ENCODE measurements at regions not wholly inside any gene's neighbourhood (a gene's known extent, or its start where the extent isn't known, plus 50 kb on each side); places are given as distances from the start of the nearest gene placed in this dataset.
"Not testable (repeated sequence)": the region's sequence is repeated elsewhere in the genome, so short reads cannot be mapped to it uniquely, and the experiment has no call there.

- Histone ChIP-seq H3K4me1 (ENCODE audit: control insufficient read depth, insufficient read depth, low read length) (peaks cover 53% of the 10 kb centered on the region), H3K9me3 (replicated peaks; ENCODE audit: low read length) (peaks cover 7% of the 10 kb centered on the region)
Observed at GRCh38 chr12:124653169-124653931, 85.9 kb upstream of the NCOR2 start.

GRCh38 chr12:124652661-124653060 is 85.2 kb upstream of the NCOR2 start:
- no peaks in the 10 kb centered on the region for H3K27me3 ChIP-seq (ENCODE audit: control insufficient read depth, insufficient read depth, low read length)
- H3K4me3 ChIP-seq (ENCODE audit: low read length), result no peak overlapping the region
- no peaks in the 10 kb centered on the region for H3K36me3 ChIP-seq (ENCODE audit: insufficient read depth, low read length)
- peaks cover 53% of the 10 kb centered on the region for H3K4me1 ChIP-seq (ENCODE audit: control insufficient read depth, insufficient read depth, low read length)
- H3K9ac ChIP-seq (ENCODE audit: low read depth, low read length), result no peak overlapping the region
- peaks cover 7% of the 10 kb centered on the region for H3K9me3 ChIP-seq (replicated peaks; ENCODE audit: low read length)
- H3K4me2 ChIP-seq (ENCODE audit: low read length), result no peak overlapping the region

More at GRCh38 chr12:124653169-124653931, 85.9 kb upstream of the NCOR2 start:
- Histone ChIP-seq H3K4me2 (ENCODE audit: low read length) (peak overlapping the region; percentile 45), H3K36me3 (ENCODE audit: insufficient read depth, low read length) (no peaks in the 10 kb centered on the region), H3K9ac (ENCODE audit: low read depth, low read length) (no peak overlapping the region), H3K27me3 (ENCODE audit: control insufficient read depth, insufficient read depth, low read length) (no peaks in the 10 kb centered on the region), H3K4me3 (ENCODE audit: low read length) (no peak overlapping the region)

DNA sequence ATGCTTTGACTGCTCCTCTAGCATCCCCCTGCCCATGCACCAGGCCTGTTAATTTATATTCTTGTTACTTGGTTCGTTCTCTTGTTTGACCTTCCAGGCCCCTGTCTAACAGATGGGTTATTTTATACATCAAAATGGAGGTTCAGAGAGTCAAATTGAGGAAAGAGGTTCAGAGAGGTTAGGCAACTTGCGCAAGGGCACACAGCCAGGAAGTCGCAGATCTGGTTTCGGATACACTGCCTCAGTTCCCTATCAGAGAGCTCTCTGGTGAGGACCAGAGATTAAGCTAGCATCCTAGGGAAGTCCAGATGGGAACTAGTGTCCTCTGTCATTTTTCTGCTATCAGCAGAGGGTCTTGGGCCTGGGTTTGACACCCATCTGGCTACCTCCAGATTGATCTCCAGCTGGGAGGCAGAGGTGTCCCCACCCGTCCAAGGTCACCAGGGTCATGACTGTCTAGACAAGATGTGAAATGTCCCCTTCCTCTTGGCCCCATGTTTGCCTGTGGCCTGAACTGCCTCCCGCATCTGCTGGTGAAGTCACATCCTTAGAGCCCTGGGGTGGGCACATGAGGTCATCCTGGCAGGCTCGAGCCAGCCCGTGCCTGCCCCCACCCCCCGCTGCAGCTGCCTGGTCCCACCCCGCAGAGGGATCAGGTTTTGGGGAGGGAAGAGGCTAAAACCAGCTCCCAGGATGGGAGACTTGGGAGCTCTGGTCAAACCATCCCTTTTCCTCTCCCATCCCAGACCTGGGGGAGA is 84.3 kb upstream of the NCOR2 start:
- Histone ChIP-seq H3K27me3 (ENCODE audit: control insufficient read depth, insufficient read depth, low read length) (no peaks in the 10 kb centered on the region), H3K4me1 (ENCODE audit: control insufficient read depth, insufficient read depth, low read length) (peaks cover 53% of the 10 kb centered on the region), H3K36me3 (ENCODE audit: insufficient read depth, low read length) (no peaks in the 10 kb centered on the region), H3K9ac (ENCODE audit: low read depth, low read length) (no peak overlapping the region), H3K4me3 (ENCODE audit: low read length) (no peak overlapping the region), H3K4me2 (ENCODE audit: low read length) (no peak overlapping the region), H3K9me3 (replicated peaks; ENCODE audit: low read length) (peaks cover 7% of the 10 kb centered on the region)

GRCh38 chr12:124650912-124651311 is 83.5 kb upstream of the NCOR2 start:
- no peaks in the 10 kb centered on the region for H3K36me3 ChIP-seq (ENCODE audit: insufficient read depth, low read length)
- H3K27me3 ChIP-seq (ENCODE audit: control insufficient read depth, insufficient read depth, low read length), result no peaks in the 10 kb centered on the region
- H3K4me3 ChIP-seq (ENCODE audit: low read length), result no peak overlapping the region
- H3K9ac ChIP-seq (ENCODE audit: low read depth, low read length), result no peak overlapping the region
- no peak overlapping the region for H3K4me2 ChIP-seq (ENCODE audit: low read length)
- peaks cover 7% of the 10 kb centered on the region for H3K9me3 ChIP-seq (replicated peaks; ENCODE audit: low read length)
- H3K4me1 ChIP-seq (ENCODE audit: control insufficient read depth, insufficient read depth, low read length), result peaks cover 46% of the 10 kb centered on the region

DNA sequence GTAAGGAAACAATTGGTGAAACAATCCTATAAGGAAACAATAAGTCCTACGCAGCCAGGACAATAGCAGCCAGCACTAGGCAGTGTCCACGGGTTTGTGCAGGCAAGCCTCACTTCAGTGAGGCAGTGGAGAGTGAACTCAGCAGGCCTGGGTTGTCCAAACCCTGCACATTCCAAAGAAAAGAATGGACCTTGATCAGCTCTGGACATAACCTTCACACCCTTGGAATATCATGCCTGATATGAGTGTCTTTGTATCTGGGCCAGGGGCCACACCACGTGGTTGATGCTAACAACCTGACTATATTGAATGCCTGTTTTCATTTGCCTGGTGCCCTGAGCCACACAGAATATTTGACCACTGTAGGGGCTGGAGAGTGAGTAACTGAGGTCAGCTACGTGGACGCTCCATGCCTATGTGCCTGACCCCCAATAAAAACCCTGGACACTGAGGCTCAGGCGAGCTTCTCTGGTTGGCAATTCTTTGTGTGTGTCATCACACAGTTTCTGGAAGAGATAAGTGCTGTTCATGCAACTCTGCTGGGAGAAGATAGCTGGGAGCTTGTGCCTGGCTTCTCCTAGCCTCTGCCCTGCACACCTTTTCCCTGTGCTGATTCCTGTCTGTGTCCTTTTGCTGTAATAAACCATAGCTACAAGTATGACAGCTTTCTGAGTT is 81.4 kb upstream of the NCOR2 start:
- peaks cover 3% of the 10 kb centered on the region for H3K27me3 ChIP-seq (ENCODE audit: control insufficient read depth, insufficient read depth, low read length)
- peaks cover 7% of the 10 kb centered on the region for H3K9me3 ChIP-seq (replicated peaks; ENCODE audit: low read length)
- H3K9ac ChIP-seq (ENCODE audit: low read depth, low read length), result no peak overlapping the region
- H3K4me3 ChIP-seq (ENCODE audit: low read length), result no peak overlapping the region
- H3K36me3 ChIP-seq (ENCODE audit: insufficient read depth, low read length), result no peaks in the 10 kb centered on the region
- peaks cover 29% of the 10 kb centered on the region for H3K4me1 ChIP-seq (ENCODE audit: control insufficient read depth, insufficient read depth, low read length)
- no peak overlapping the region for H3K4me2 ChIP-seq (ENCODE audit: low read length)

GRCh38 chr12:124647316-124647715 is 79.9 kb upstream of the NCOR2 start:
- no peak overlapping the region for H3K9ac ChIP-seq (ENCODE audit: low read depth, low read length)
- peaks cover 7% of the 10 kb centered on the region for H3K9me3 ChIP-seq (replicated peaks; ENCODE audit: low read length)
- no peaks in the 10 kb centered on the region for H3K36me3 ChIP-seq (ENCODE audit: insufficient read depth, low read length)
- H3K4me3 ChIP-seq (ENCODE audit: low read length), result no peak overlapping the region
- peaks cover 13% of the 10 kb centered on the region for H3K4me1 ChIP-seq (ENCODE audit: control insufficient read depth, insufficient read depth, low read length)
- H3K27me3 ChIP-seq (ENCODE audit: control insufficient read depth, insufficient read depth, low read length), result peaks cover 3% of the 10 kb centered on the region
- H3K4me2 ChIP-seq (ENCODE audit: low read length), result no peak overlapping the region

DNA sequence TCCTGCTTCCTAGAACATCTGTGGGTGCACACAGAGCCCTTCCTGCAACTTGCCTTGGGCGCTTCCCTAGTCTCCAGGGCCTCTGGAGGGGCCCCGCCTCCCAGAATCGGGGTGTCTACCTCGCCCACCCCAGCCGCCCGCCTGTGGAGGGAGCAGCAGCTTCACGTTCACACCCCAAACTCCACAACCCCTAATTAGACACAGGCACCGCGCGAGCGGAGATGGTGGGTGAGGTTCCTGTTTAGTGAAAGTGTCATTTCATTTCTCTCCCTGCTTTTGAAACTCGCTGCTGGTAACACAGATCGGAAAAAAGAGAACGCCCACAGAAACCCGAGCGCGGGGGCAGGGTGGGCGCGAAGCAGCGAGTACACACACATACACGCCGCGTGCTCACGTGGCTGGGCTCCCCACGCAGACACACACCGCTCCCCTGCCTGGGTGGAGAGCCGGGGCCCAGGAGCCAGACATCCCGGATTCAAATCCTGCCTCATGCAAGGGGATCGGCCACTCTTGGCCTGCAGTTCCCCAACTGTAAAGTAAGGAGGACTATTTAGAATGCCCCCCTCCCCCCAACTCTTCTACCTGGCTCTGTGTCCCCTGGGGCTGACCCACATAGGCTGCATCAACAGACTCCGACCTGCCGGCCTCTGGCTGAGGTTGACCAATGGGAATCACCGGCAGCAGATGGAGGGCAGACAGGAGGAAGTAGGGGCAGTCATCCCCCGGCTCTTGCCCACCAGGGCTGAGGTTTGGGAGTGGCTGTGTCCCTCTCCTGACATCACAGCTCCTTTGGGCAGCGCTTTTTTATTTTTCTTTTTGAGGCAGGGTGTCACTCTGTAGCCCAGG is 79.2 kb upstream of the NCOR2 start:
- H3K9ac ChIP-seq (ENCODE audit: low read depth, low read length), result no peak overlapping the region

DNA sequence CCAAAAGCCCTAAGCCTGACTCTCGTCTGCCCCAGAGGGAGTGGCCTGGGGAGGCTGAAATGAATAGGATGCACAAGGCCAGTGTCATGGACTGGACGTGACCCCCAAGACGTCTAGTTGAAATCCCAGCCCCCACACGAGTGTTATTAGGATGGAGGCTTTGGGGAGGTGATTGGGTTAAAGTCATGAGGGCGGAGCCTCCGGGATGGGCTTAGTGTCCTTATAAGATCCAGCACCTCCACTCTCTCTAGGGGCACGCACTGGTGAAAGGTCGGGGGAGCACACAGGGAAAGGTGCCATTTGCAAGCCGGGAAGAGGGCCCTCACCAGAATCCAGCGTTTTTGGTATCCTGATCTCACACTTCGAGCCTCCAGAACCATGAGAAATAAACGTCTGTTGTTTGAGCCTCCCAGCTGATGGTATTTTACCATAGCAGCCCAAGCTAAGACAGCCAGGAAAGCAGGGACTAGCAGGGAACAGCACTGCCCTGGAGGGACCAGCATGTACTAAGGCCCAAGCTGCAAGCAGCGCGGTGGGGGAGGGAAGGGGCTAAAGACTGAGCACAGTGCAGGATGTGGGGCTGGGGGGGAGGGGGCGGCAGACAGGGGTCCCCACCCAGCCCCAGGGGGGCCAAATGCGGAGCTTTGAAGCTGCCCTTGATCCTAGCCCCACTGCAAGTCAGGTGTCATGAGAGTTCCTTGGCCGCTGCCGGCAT is 78.3 kb upstream of the NCOR2 start:
- Histone ChIP-seq H3K4me2 (ENCODE audit: low read length) (no peak overlapping the region), H3K27me3 (ENCODE audit: control insufficient read depth, insufficient read depth, low read length) (peaks cover 3% of the 10 kb centered on the region), H3K9ac (ENCODE audit: low read depth, low read length) (no peak overlapping the region), H3K4me1 (ENCODE audit: control insufficient read depth, insufficient read depth, low read length) (peaks cover under 1% of the 10 kb centered on the region), H3K4me3 (ENCODE audit: low read length) (no peak overlapping the region), H3K36me3 (ENCODE audit: insufficient read depth, low read length) (no peaks in the 10 kb centered on the region), H3K9me3 (replicated peaks; ENCODE audit: low read length) (peaks cover 7% of the 10 kb centered on the region)

More for the DNA sequence above, 79.2 kb upstream of the NCOR2 start:
- H3K4me3 ChIP-seq (ENCODE audit: low read length), result no peak overlapping the region
- no peaks in the 10 kb centered on the region for H3K36me3 ChIP-seq (ENCODE audit: insufficient read depth, low read length)
- peaks cover 6% of the 10 kb centered on the region for H3K4me1 ChIP-seq (ENCODE audit: control insufficient read depth, insufficient read depth, low read length)
- H3K27me3 ChIP-seq (ENCODE audit: control insufficient read depth, insufficient read depth, low read length), result peaks cover 3% of the 10 kb centered on the region
- peaks cover 7% of the 10 kb centered on the region for H3K9me3 ChIP-seq (replicated peaks; ENCODE audit: low read length)
- H3K4me2 ChIP-seq (ENCODE audit: low read length), result no peak overlapping the region

DNA sequence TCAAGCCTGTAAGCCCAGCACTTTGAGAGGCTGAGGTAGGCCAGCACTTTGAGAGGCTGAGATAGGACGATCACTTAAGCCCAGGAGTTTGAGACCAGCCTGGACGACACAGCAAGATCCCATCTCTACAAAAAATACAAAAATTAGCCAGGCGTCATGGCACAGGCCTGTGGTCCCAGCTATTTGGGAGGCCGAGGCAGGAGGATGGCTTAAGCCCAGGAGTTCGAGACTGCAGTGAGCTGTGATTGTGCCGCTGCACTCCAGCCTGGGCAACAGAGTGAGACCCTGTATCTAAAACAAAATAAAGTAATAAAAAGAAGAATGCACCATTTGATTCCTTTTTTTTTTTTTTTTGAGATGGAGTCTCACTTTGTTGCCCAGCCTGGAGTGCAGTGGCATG is 76.4 kb upstream of the NCOR2 start:
- not testable (repeated sequence) for H3K4me3 ChIP-seq (ENCODE audit: low read length); H3K36me3 ChIP-seq (ENCODE audit: insufficient read depth, low read length); H3K9ac ChIP-seq (ENCODE audit: low read depth, low read length); H3K4me2 ChIP-seq (ENCODE audit: low read length); H3K27me3 ChIP-seq (ENCODE audit: control insufficient read depth, insufficient read depth, low read length)
- H3K9me3 ChIP-seq (replicated peaks; ENCODE audit: low read length), result peaks cover 10% of the 10 kb centered on the region
- peaks cover 11% of the 10 kb centered on the region for H3K4me1 ChIP-seq (ENCODE audit: control insufficient read depth, insufficient read depth, low read length)

DNA sequence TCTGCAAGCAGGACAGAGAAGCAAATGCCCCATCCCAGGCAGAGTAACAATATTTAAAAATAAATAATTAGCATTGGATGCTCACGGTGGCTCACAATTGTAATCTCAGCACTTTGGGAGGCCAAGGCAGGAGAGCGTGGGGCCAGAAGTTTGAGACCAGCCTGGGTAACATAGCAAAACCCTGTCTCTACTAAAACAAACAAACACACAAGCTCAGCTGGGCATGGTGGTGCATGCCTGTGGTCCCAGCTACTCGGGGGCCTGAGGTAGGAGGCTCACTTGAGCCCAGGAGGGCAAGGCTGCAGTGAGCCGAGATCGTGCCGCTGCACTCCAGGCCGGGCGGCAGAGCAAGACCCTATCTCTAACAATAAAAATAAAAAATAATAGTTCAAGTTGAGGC is 74.7 kb upstream of the NCOR2 start:
- Histone ChIP-seq H3K9ac (ENCODE audit: low read depth, low read length) (no peak overlapping the region), H3K4me3 (ENCODE audit: low read length) (no peak overlapping the region), H3K36me3 (ENCODE audit: insufficient read depth, low read length) (no peaks in the 10 kb centered on the region), H3K27me3 (ENCODE audit: control insufficient read depth, insufficient read depth, low read length) (peaks cover 3% of the 10 kb centered on the region), H3K9me3 (replicated peaks; ENCODE audit: low read length) (peaks cover 9% of the 10 kb centered on the region), H3K4me2 (ENCODE audit: low read length) (no peak overlapping the region), H3K4me1 (ENCODE audit: control insufficient read depth, insufficient read depth, low read length) (peaks cover 11% of the 10 kb centered on the region)

Measured in skeletal muscle satellite cell (primary cell).